HG03045 (cell line): ENCODE measurements at regions not wholly inside any gene's neighbourhood (a gene's known extent, or its start where the extent isn't known, plus 50 kb on each side); places are given as distances from the start of the nearest gene placed in this dataset.

Experiments
- ATAC-seq: cut with Tn5 transposase; IDR thresholded peaks from one replicate; pipeline ENCODE4 v1.9.1; 2021; ENCODE audit warnings: mild to moderate bottlenecking, moderate library complexity; ENCODE audit not compliant: unreplicated experiment

DNA sequence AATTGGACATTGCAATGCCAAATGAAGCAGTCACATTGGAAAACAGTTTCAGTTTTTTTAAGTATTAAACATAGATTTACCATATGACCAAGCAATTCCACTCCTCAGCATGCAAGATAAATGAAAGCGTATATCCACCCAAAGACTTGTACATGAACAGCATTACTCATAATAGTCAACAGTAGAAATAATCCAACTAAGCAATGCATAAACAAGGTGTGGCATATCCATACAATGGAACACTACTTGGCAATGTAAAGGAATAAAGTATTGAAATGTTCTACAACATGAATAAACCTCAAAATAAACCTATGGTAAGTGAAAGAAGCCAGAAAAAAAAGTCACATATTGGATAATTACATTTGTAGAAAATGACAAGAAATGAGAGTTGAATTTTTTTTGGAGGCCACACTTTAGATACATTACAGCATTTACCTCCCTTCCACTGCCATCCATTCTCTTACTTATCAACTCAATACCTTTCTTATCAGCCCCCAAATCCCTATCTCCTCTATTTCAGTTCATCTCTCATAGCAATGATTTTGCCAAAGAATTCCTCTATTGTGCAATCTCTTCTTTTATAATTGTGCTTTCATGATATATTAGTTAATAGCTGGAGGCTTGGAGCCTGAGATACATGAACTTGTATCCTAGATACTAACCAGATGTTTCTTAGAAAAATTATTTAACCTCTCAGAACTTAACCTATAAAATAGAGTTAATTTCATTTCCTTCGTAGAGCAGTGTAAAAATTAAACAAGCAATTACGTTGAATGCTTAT, 414.2 kb upstream of the C1orf87 start:
- no peak for ATAC-seq

DNA sequence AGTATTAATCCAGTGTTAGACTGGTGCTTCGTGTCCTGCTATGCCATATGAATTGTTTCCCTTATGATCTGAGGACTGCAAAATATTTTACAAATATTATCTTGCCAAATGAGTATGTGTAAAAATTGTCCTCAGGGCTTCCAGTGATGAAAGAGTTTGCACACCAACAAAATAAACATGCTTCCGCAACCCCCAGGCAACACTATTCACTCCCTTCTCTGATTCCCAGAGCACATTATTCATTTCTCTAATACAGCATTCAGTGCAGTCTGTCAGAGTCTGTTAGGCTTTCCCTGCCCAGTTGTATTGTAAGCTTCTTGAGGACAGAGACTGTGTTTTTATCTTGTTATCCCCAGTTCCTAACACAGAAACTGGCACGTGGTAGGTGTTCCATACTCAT, 409.9 kb upstream of the C1orf87 start:
- ATAC-seq, result no peak

DNA sequence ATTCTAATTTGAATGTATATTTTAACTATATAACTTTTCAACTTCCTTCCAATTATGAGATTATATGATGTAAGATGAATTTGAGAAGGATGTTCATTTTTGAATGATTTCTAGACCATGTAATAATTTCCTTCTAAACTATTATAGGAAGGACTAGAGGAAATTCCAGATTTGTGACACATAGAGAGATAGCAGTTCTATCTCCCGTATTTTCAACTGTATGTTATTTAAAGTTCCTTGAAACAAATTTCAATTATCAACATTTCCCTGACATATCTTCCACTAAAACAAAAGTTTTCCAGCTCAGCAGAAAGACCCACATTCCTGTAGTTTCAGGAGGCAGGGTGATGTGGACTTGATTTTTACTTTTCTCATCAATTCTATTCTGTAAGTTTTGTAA, 396.7 kb upstream of the C1orf87 start:
- no peak for ATAC-seq

DNA sequence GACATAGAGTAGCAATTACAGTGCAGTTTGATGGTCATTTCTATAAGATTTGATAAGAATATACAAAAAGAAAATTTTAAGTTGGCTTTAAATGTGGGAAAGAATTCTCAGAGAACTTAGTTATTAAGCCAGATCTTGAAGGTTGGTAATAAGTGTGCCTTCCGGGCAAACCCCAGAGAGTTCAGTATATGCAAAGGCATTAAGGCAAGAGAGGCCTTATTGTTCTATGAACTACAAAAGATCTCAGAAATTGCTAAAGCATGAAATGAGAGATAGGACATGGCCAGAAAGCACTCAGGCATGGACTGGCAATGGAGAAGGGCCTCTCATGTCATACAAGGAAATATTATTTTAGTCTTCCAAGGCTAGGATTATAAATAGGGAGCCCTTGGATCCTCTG, 390.2 kb upstream of the C1orf87 start:
- no peak for ATAC-seq

DNA sequence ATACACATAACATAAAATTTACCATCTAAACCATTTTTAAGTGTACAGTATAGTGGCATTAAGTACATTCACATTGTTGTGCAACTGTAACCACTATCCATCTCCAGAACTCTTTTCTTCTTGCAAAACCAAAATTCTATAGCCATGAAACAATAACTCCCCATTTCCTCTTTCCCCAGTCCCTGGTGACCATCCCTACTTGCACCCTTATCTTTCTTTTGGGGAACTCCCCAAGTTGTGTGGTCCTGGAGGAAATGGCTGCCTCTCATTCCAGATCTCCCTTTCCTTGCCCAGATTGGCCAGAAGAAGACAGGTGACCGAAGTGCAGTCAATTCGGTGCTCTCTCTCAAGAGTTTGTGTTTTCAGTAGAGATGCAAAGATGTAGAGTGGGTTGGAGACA, 389.6 kb upstream of the C1orf87 start:
- no peak for ATAC-seq

DNA sequence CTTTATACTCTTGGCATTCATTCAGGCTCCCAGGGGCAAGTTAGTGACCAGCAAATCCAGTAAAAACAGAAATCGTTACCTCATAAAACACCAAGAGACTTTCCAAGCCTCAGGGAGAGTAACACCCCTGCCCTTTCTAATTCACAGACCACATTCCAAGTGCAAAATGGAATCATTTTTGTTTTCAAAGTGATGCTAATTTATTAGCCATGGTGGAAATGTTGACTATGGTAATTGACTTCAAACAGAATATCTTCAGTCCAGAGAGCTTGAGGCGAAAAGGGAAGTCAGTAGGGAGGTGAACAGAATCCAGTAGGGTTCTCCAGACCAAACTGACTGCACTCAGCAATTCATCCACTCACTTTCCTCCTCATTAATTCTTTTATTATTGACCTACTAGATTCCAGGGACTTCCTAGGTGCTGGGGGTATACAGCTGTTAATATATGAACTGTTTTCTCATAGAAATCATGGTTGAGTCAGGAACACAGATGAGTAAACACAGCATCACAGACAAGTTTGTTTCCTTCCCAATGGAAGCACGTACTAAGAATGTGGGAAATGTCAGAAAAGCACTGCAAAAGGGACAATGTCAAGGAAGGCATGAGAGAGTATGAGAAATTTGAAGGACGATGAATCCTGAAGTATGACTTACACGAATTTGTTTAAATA, 388.5 kb upstream of the C1orf87 start:
- no peak for ATAC-seq

DNA sequence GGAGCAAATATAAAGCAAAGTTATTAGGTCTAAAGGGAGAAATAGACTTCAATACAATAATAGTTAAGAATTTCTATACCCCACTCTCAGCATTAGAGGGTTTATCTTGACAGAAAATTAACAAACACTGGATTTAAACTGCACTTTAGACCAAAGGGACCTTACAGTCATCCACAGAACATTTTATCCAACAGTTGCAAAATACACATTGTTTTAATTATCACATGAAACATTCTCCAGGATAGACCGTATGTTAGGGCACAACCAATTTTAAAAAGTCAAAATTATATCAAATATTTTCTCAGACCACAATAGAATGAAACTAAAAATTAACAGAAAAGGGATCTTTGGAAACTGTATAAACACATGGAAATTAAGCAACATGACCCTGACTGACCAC, 384.5 kb upstream of the C1orf87 start:
- ATAC-seq, result no peak

DNA sequence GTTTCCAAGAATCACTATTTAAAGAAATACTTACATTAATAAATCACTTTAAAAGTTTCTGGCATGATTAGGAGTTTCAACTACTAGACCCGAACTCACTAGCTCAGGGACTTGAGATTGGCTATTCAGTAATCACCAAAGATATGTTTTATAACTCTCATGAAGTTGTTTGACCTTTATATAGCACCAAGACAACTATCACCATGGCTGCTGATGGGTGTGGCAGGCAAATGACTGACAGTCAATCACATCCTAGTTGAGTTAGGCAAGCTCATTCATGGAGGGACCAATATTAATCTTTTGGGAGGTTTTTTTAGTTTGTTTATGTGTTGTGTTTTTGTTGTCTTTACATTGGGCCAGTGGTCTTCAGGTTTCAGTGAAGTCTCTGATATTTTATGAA, 376.3 kb upstream of the C1orf87 start:
- ATAC-seq, result no peak

DNA sequence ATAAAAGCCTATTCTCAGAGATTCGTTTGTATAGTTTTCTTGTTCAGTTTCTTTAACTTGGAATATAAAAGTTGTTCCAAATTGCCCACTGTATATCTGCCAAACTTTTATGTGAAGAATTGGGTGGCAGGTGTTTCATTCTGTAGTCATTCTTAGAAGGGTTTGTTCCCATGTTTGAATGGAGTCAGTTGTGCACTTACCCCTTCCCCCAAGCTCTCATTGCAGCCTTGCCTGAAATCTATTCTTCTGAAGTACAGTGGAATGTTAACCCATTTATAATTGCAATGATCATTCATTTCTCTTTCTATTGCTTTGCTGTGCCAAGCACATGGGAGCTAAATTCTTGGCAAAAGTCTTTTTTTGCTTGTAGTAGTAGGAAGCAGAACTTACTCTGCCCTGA, 375.3 kb upstream of the C1orf87 start:
- no peak for ATAC-seq

DNA sequence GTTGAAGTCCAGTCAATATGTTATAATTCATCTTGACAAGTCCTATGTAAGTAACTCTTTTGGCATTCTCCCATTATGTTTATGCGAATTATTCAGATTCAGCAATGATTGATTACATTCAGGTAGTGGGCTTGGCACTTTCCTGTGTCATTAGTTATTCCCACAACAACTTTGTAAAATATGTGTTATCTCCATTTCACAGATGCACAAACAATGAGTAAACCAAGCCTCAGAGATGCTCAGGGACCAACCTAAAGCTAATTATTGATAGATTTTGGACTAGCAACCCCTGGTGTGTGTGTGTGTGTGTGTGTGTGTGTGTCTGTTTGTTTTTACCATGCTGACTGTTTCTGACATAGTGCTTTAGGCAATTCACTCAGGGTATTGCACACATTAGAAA, 371.1 kb upstream of the C1orf87 start:
- ATAC-seq, result no peak

DNA sequence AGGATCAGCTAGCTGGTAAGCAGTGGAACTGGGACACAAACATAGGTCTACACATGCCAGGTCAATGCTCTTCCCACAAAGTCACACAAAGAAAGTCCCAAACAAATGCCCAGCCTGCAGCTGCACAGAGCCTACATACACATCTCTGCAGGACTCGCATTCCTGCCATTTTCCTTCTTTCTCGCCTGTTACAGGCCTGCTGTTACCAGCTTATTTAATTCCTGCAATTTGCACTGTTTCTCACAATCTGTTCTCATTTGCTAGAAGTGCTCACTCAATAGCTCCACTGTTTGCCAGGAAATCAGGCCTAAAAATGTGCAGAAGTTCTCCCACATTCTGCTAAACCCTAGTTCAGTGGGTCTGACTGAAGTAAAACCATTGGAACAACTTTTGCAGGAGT, 362.6 kb upstream of the C1orf87 start:
- ATAC-seq, result no peak

DNA sequence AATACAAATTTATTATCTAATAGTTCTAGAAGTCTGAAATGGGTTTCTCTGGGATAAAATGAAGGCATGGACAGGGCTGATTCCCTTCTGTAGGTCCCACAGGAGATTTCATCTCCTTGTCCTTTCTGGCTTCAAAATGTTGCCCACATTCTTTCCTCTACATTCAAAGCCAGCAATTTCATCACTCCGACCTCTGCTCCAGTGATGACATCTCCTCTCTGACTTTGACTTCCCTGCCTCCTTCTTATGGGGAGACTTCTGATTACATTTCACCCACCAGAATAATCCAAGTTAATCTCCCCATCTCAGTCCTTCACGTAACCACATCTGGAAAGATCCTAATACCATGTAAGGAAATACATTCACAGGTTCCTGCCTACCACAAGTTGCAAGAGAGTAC, 358.0 kb upstream of the C1orf87 start:
- ATAC-seq, result no peak

DNA sequence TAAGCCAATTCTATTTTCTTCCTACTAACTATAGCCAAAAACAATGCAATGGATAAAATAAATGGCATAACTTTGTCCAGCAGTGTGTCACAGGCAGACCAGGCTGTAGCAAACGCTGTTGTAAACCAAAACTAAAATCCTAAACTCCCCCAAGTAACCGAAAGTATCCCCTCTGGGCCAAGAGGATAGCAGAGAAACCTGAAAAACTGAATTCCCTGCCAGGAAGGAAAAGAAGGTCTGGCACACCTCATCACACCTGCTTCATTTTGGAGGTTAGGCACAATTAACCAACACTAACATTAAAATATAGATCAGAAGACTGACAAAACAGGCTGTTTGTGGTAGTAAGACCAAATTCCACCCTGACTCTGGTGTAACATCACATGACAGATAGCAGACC, 356.8 kb upstream of the C1orf87 start:
- no peak for ATAC-seq

DNA sequence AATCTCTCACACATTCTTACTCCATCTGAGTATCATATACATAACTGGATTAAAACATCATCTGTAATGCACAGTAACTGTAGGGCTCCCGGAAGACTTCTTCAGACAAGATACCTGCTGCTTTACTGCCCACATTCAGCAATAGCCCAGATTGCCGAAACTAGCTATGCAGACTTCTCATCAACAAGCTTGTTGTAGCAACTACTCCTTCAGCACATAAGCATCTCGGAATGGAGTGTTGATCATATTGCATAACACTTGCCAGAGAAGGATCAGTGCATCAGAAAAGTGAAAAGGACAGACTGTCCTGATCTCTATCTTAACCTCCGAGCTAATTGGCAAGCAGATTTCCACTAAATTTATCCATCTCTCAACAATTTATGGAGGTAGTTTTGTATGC, 354.6 kb upstream of the C1orf87 start:
- ATAC-seq, result no peak

DNA sequence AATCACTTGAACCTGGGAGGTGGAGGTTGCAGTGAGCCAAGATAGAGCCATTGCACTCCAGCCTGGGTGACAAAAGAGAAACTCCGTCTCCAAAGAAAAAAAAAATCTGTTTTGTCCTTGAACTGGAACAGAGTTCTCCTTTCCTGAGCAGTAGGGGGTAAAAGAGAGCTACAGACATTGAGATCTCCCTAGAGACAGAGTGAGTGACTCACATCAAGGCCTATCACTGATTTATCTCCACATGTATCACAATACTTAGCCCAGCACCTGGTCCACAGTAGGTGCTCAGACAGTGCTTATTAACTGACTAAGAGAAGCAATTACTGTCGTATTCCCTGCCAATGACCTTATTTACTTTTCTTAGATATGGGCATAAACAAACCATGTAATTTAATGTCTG, 354.1 kb upstream of the C1orf87 start:
- ATAC-seq, result no peak

DNA sequence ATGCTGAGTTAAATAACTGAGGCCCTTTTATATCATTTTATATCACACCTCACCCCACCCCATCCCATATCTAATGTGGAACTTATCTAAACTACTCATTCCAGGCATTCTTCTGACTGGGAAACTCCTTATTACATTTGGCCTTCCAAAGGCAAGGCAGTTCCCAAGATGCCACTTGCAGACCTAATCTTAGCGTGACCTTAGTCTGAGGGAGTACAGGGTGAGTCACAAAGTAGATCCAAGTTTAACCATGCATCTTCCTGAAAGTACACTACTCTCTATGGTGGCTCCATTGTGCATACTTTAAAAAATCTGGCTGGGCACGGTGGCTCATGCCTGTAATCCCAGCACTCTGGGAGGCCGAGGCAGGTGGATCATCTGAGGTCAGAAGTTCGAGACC, 353.6 kb upstream of the C1orf87 start:
- no peak for ATAC-seq

DNA sequence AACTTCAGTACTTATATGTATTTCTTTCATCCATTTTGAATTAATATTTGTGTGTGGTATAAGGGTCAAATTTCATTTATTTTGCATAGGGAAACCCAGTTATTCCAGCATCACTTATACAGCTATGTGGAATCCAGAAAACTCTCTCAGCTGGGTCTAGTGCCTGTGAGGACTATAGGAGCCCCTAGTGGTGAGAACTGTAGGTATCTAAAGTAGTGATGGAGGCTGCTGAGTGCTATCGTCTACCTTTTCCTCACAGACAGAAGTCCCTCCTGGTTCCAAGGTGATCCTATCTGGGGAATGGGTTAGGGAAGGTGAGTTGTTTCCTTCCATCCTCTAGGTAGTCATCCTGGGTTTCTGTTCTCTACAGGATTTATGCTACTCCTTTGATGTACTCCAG, 352.0 kb upstream of the C1orf87 start:
- ATAC-seq, result no peak

DNA sequence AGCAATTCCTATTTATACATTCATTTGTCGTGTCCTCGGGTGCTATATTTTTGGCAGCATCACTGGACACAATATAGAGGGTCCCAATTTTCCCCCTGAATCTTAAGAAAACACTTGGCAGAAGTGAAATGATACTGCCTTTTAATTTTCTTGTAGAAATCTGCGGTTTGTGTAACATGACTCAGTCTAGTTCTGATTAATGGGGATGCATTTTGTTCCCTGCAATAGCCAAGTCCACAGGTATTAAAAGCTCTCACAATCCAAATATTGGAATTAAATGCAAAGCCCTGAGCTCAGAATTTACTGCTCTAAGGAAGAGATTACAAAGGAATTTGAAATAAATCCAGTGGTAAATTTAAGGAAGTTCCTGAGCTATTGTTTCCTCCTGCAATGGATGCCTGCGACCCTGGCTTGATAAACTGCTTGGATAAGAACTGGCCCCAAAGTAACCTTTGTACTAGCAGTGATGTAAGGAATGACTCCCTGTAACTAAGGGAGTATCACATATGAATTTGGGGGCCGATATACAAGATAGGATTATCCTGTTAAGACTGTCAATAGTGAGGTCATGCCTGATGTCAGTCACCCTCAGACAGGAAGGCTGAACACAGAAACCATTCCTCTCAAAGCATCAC, 349.7 kb upstream of the C1orf87 start:
- ATAC-seq, result no peak

DNA sequence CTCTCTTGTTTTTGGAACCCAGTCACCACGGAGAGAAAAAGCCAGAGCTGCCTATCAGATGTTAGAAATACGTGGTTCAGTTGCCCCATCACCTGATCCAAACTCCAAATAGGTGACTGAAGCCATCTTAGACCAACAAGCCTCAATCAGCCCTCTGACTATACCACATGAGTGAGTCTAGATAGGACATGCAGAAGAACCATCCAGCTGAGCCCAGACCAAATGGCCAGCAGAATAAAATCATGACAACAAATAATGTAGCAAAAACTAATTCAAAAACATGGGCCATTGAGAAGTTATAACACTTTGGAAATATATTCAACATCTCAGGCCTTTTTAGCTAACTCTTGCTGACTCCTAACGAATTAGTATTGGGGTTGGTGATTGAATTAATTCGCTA, 348.4 kb upstream of the C1orf87 start:
- ATAC-seq, result no peak

DNA sequence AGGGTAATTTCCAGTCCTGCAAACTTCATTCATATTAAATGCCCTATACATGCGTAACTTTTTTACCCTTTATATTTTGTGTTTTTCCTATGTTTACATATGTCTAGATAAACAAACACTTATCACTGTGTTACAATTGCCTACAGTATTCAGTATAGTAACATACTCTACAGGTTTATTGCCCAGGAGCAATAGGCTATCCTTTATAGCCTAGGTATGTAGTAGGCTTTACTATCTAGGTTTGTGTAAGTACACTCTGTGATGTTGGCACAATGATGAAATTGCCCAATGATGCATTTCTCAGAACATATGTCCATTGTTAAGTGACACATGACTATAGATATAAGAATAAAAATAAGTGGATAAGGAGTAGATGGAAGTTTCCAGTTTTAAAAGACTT, 345.5 kb upstream of the C1orf87 start:
- no peak for ATAC-seq

DNA sequence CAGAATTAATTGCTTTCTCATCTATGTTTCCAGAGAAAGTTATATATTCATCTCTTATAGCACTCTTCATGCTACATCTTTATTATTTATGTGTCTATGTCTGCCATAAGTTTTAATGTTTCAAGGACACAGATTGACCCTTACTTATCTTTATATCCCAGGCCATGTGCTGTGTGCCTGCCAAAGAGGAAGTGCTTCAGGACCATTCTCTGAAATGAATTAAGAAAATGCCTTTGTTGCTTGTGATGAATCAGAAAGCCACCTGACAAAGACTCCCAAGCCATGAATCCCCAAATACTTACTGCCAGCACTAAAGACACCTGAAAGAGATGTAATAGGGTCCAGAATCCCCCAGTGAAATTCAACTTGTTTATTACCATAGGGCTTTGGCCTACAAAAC, 342.1 kb upstream of the C1orf87 start:
- no peak for ATAC-seq

DNA sequence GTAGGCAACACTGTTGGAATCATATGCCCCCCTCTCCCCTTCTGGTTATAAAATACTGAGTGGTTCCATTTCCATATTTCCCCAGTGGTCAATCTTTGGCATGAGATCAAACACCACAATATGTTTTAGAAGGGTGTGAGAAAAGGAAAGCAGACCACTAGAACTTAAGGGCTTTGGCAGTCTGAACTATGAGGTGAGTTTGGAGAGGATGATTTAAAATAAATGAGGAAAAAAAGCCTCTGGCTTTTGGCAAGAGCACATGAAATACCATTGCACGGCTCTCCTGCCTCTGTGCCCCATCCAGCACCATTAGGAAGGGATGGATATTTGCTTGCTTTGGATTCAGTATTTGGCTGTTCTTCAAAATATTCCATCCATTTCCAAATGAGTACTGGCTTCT, 339.5 kb upstream of the C1orf87 start:
- no peak for ATAC-seq
